Keratinocyte (primary cell): ENCODE measurements at regions not wholly inside any gene's neighbourhood (a gene's known extent, or its start where the extent isn't known, plus 50 kb on each side); places are given as distances from the start of the nearest gene placed in this dataset.
A peak's percentile ranks its signal among the peaks of the same experiment; 100 is the strongest.

ENCODE experiments used
- DNase-seq: peaks from one replicate; pipeline ENCODE4 v3.0.0-alpha.2; 2011; ENCODE audit warnings: low read depth, missing footprints, low spot score
- FAIRE-seq: peaks from 2 replicates; lab custom pipeline; 2011; peaks lifted over from hg19 to GRCh38; lab: Jason Lieb, UNC
- H2AFZ ChIP-seq: 2 replicates; pipeline ENCODE4 v1.6.0; 2012; ENCODE audit warnings: low read length, control low read depth, inconsistent platforms; ENCODE audit not compliant: control insufficient read depth
- H3K27ac ChIP-seq: 2 replicates; pipeline ENCODE4 v1.5.1; 2011; ENCODE audit warnings: low read length; ENCODE audit not compliant: control insufficient read depth, insufficient read depth
- H3K27me3 ChIP-seq: 3 replicates; pipeline ENCODE4 v1.6.0; 2011; ENCODE audit warnings: low read length; ENCODE audit not compliant: control insufficient read depth, insufficient read depth; ENCODE audit errors: extremely low read depth
- H3K36me3 ChIP-seq, 2 experiments: 2 replicates in 1 of 2; 3 replicates in 1 of 2; pipeline ENCODE4 v1.5.1; 2011; ENCODE audit warnings: low read length in 2 of 2, mild to moderate bottlenecking in 1 of 2; ENCODE audit not compliant: control insufficient read depth in 2 of 2, insufficient read depth in 2 of 2; ENCODE audit errors: extremely low read depth in 1 of 2
- H3K4me1 ChIP-seq: 3 replicates; pipeline ENCODE4 v1.5.1; 2011; ENCODE audit warnings: low read length; ENCODE audit not compliant: control insufficient read depth, insufficient read depth; ENCODE audit errors: extremely low read depth
- H3K4me2 ChIP-seq: 3 replicates; pipeline ENCODE4 v1.6.0; 2011; ENCODE audit warnings: low read depth, low read length; ENCODE audit not compliant: control insufficient read depth, insufficient read depth; ENCODE audit errors: extremely low read depth
- H3K4me3 ChIP-seq, 3 experiments: fragments of 200-600 bp in 1 of 3; sonication (generic) in 1 of 3; 2 replicates in 2 of 3; 3 replicates in 1 of 3; pipeline ENCODE4 v1.5.1; 2011 to 2016; ENCODE audit warnings: low read length in 3 of 3, mild to moderate bottlenecking in 3 of 3, control low read depth in 2 of 3, inconsistent platforms in 1 of 3, low read depth in 1 of 3, mixed read lengths in 1 of 3, mixed run types in 1 of 3, moderate library complexity in 1 of 3; ENCODE audit not compliant: control insufficient read depth in 2 of 3, insufficient read depth in 2 of 3; ENCODE audit errors: extremely low read depth in 1 of 3
- H3K79me2 ChIP-seq: 2 replicates; pipeline ENCODE4 v1.6.0; 2012; ENCODE audit warnings: low read length; ENCODE audit not compliant: control insufficient read depth, insufficient read depth
- H3K9ac ChIP-seq: 3 replicates; pipeline ENCODE4 v1.6.0; 2011; ENCODE audit warnings: low read length; ENCODE audit not compliant: control insufficient read depth, insufficient read depth; ENCODE audit errors: extremely low read depth
- H3K9me1 ChIP-seq: 3 replicates; pipeline ENCODE4 v1.6.0; 2011; ENCODE audit warnings: low read length; ENCODE audit not compliant: control insufficient read depth, insufficient read depth; ENCODE audit errors: extremely low read depth
- H3K9me3 ChIP-seq: 2 replicates; pipeline ENCODE4 v1.5.1; 2012; ENCODE audit warnings: low read depth, low read length; ENCODE audit not compliant: control insufficient read depth
- H4K20me1 ChIP-seq: 3 replicates; pipeline ENCODE4 v1.6.0; 2011; ENCODE audit warnings: low read length; ENCODE audit not compliant: control insufficient read depth, insufficient read depth; ENCODE audit errors: extremely low read depth
- CTCF ChIP-seq, 3 experiments: IDR thresholded peaks in 1 of 3; conservative IDR thresholded peaks in 1 of 3; optimal IDR thresholded peaks in 1 of 3; 2 replicates in 2 of 3; 3 replicates in 1 of 3; pipeline versions ENCODE3 to v1.5.1; 2011; ENCODE audit warnings: low read length in 3 of 3, mild to moderate bottlenecking in 3 of 3, moderate library complexity in 2 of 3, control low read depth in 1 of 3, inconsistent platforms in 1 of 3; ENCODE audit not compliant: insufficient read depth in 2 of 3; ENCODE audit errors: extremely low read depth in 1 of 3
- EZH2 ChIP-seq: IDR thresholded peaks from one replicate; pipeline ENCODE4 v1.6.1; 2012; ENCODE audit warnings: inconsistent platforms, mild to moderate bottlenecking, low read length, moderate library complexity
- dilution Hi-C: fragments of 300-500 bp; cut with MboI; formaldehyde crosslinking; loops from one replicate; pipeline ENCODE4 v1.7.0; 2020; ENCODE audit warnings: low sequenced_read_pairs; ENCODE audit not compliant: extremely low pct_ligation_motif_present

DNA sequence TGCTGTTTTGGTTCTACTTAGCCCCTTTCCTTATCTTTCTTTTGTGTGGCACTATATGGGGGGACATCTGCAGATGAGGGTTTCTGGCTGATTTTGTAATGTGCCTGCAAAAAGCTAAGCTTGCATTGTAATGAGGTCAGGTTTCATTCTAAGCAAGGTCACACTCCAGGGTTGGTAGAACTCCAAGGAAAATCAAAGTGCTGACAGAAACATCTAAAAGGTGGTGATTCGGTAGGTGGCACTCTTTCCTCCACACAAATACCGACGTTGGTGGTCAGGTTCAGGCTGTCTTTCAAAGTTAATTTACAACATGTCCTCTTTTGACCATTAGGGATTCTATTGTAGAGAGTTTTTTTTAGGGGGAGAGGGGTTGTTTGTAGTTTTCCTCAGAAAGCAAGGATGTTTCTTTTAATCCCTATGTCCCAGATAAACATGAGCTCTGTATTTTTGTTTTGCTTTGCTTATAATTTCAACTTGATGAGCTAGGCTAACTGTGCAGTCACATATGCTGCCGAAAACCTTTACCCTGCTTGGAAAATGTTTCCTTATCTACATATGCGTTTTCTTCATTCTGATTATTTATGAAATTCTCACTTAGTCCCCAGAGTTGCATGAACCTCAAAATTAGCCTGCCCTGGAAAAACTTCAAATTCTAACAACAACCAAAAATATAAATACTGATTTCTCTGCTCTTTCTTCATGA, 434.2 kb downstream of the PPARGC1A start:
- DNase-seq (no peak), FAIRE-seq (no peak)
- no peaks in the 10 kb centered on the region for H3K36me3 ChIP-seq
- H3K27ac ChIP-seq, result no peak overlapping the region
- dilution Hi-C loops, result no loop called here
- H3K9me3 ChIP-seq, result no peaks in the 10 kb centered on the region
- H3K27me3 ChIP-seq, result no peaks in the 10 kb centered on the region
- H3K9ac ChIP-seq, result no peak overlapping the region
- TF ChIP-seq EZH2 (no peak), CTCF (optimal IDR thresholded peaks at IDR 0.05 in 1 of 3, IDR thresholded peaks at IDR 0.05 in 1 of 3, conservative IDR thresholded peaks at IDR 0.05 in 1 of 3; ENCODE audit: extremely low read depth in 1 of 3, insufficient read depth in 2 of 3, low read length in 3 of 3) (peak in 1 of 3 experiments; percentile 37)
- no peak overlapping the region for H2AFZ ChIP-seq
- no peaks in the 10 kb centered on the region for H4K20me1 ChIP-seq
- no peaks in the 10 kb centered on the region for H3K4me1 ChIP-seq
- H3K79me2 ChIP-seq, result no peaks in the 10 kb centered on the region
- no peak overlapping the region for H3K4me3 ChIP-seq
- no peak overlapping the region for H3K4me2 ChIP-seq
- H3K9me1 ChIP-seq, result no peaks in the 10 kb centered on the region

GRCh38 chr4:23441530-23442069, 448.2 kb downstream of the PPARGC1A start:
- dilution Hi-C loops, result no loop called here
- Histone ChIP-seq H3K4me2 (no peak overlapping the region), H3K79me2 (no peaks in the 10 kb centered on the region), H3K27ac (no peak overlapping the region), H3K36me3 (no peaks in the 10 kb centered on the region), H4K20me1 (no peaks in the 10 kb centered on the region), H3K4me3 (no peak overlapping the region), H2AFZ (no peak overlapping the region), H3K9me3 (no peaks in the 10 kb centered on the region), H3K9me1 (no peaks in the 10 kb centered on the region), H3K27me3 (no peaks in the 10 kb centered on the region), H3K4me1 (no peaks in the 10 kb centered on the region), H3K9ac (no peak overlapping the region)
- DNase-seq (no peak), FAIRE-seq (no peak)
- TF ChIP-seq EZH2 (no peak), CTCF (optimal IDR thresholded peaks at IDR 0.05 in 1 of 3, IDR thresholded peaks at IDR 0.05 in 1 of 3, conservative IDR thresholded peaks at IDR 0.05 in 1 of 3; ENCODE audit: extremely low read depth in 1 of 3, insufficient read depth in 2 of 3, low read length in 3 of 3) (no peak)
